HG02973 (cell line): ENCODE measurements at regions not wholly inside any gene's neighbourhood (a gene's known extent, or its start where the extent isn't known, plus 50 kb on each side); places are given as distances from the start of the nearest gene placed in this dataset.

ENCODE experiments used
- ATAC-seq: cut with Tn5 transposase; IDR thresholded peaks from one replicate; pipeline ENCODE4 v1.9.1; 2021; ENCODE audit warnings: moderate library complexity; ENCODE audit not compliant: unreplicated experiment

DNA sequence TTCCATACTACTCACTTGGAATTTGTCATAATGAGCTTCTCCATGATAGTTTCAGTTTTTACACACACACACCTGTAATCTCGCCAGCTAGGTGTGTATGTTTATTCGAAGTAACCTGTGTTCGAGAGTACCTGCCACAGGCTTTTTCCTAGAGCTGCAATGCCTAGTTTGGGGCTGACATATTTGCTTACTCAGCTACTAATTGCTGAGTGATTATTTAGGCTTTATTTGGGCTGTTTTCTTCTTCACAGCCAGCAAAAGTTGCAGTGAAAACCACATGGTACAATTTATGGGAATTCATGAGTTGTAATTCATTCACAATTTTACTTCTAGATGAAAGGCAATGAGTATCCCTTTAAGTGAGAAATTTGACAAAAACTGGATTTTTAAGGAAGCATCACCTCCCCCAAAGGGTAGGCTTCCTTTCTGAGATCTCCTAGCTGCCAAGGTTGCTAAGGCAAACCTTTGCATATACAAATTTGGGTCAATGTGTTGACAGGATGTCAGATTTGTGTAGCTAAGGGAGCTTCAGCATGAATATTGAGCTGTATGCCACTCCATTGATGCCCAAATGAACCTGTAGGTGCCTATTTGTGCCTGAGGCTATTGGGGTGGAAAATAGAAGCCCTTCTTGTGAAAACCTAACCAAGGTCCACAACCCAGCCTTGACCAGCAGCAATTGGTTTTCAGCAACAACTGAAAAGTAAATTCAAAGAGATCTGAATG is 108.7 kb upstream of the OTX2 start:
- ATAC-seq = no peak

DNA sequence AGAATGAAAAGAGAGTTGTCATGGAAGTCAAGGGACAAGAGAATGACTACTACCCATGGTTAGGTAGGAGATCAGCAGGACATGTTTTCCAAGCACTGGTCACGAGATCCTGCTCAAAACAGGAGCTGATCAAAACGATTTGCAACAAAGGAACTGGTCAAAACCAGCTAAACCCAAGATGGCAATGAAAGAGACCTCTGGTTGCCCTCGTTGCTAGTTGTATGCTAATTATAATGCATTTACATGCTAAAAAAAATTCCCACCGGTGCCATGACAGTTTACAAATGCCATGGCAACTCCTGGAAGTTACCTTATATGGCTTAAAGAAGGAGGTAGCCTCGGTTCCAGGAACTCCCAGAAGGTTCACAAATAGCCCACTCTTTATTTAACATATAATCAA is 95.0 kb upstream of the OTX2 start:
- no peak for ATAC-seq

DNA sequence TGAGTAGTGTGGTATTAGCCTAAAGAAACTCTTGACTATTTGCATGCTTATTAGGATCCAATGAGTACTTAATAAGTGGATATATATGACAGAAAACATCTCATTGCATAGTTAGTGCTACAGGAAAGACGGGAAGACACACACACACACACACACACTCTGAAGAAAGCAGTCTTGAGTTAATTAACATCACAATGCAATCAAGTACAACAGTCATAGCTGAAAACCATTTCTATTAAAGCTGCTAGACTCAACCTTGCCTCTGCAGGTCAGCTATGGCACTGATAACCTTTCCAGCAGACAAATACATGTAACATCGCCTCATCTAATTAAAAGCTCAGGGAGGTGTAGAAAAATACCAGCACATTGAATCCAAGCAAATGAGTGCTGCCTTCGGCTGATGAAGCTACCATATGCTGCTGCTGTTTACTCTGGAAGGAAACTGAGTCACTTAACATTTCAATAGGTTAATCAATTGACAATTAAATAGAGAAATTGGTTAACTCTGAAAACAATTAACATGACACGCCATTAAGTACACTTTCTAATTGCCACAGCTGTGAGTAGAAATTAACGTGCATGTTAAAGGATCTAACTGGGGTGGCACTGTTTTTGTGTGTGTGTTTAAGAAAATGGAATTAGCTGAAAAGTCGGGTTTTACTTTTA is 93.2 kb upstream of the OTX2 start:
- no peak for ATAC-seq

DNA sequence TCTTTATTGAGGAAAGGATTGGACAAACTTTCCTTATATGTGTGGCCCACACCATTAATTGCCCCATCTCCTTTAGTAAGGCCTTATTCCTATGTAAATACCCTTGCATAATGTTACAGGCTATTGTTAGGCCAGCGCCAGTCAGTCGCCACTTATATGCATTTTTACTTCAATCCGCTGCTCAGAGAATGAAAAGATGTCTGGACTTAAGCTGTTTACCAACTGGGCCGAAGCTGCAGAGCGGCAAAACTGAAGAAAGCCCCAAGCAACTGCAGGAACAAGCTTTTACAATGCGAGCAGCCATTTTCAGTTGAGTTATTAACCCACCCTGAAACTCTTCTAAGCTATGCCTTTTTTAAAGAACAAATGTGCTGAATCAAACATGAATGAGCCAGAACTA is 92.1 kb upstream of the OTX2 start:
- ATAC-seq = no peak

DNA sequence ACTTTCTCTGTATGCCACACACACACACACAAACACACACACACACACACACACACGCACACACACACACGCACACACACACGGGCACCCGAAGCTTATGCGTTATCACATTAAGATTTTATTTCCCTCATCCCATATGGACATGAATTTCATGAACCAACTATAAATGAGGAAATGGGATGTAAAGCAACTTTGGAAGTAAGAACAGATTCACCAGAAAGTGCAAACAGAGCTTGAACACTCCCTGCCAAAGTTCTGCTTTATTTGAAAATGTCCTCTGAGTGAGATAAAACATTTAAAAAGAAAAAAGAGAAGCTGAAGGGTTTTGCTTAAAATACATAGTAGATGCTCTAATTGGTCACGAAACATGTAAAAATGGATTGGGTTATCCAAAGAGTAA is 90.4 kb upstream of the OTX2 start:
- ATAC-seq = no peak

DNA sequence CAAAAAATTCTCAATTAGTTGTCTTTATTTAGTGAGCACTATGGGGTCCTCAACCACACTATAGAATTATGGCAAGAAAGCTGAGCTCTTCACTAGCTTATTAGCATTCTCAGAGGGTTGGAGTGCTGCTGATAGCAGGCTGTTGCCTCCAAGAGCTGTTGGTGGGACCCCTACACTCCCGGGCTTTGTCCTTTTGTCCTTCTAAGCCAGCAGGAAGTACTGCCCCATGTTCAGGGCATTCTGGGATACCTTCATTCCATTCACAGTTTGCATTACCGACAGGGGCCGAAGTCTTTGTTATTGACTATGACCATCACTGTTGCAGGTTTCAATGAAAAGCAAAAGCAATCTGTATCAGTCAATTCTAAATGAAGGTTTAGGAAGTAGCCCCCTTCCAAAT is 89.5 kb upstream of the OTX2 start:
- ATAC-seq = no peak

DNA sequence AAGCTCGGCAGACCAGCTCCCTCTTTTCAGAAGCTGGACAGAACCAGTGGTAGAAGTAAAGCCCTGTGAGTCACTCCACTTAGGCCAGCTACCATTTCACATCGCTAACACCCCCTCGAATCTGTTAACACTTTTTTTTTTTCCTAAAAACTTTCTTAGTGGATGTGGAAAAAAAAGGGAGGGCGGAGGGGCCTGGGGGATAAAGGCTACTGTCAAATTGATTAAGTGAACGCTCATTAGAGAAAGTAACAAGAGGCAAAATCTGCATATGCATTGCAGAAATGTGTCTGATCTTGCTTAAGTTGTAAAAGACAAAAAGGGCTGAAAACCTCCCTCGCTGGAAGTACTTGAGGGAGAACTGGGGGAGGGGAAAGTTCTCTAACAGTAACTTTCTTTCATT is 86.6 kb upstream of the OTX2 start:
- no peak for ATAC-seq

DNA sequence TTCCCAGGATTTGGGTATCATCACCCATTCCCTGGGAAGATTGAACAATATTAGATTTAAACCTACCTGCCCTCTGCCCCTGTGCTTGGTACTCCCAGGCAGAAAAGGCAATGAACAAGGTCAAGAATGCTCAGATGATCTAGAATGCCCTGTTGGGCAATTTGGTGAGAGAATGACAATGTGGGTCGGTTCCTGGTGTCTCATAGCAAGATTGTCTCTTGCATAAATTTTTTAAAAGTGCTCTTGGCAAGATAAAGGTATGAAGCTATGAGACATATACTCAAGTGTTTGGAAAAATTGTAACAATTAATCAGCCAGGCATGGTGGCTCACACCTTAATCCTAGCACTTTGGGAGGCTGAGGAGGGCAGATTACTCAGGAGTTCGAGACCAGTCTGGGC is 86.0 kb upstream of the OTX2 start:
- ATAC-seq = no peak

DNA sequence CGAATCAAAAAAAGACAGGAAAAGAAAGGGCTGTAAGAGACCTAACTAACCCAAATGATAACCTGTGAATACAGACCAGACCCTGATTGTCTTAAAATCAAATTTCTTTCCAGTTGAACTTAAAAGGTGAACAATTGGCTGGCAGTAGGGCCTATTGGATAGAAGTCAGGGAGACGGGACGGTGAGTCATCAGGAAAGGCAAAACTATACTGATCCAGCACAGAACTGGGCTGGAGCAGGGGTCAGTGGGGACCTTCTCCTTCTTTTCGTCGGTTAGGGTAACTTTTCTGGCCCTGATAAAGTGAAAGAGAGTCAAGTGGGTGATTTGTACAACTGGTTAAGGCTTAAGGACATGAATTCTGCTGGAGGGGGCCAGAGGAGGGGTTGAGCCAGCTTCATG is 84.9 kb upstream of the OTX2 start:
- no peak for ATAC-seq

DNA sequence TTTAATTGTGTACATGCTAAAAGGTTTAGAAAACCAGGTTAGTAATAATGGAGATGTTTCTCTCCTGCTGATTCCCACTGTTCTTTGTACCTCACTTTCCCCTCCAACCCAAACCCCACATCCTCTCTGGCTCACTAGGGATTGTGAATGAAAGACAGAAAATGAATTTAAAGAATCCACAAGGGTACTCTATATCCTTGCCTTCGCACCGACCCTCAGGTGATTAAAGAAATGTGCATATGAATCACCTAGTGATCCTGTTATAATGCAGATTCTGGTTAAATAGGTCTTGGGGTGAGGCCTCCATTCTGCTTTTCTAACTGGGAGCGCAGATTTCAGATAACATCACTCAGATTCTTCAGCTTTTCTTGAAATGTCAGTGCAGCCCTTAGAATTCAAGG is 84.3 kb upstream of the OTX2 start:
- no peak for ATAC-seq

DNA sequence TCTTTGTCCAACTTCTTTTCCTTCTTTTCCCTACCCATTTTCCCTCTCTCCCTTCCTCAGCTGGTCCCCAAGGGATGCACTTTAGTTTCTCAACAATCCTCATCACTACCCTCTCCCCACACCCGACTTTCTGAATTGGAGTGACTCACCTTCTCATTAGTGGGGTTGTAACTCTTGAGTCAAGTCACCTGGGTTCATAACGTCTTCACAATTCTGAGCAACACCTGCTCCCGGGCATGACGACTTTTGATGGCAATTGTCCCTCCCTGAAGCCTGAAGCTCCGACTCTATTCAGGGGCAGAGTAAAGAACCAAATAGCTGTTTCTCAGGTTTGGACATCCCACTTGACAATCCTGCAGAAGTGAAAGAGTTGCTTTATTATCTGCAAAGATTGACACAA is 82.7 kb upstream of the OTX2 start:
- ATAC-seq = no peak

DNA sequence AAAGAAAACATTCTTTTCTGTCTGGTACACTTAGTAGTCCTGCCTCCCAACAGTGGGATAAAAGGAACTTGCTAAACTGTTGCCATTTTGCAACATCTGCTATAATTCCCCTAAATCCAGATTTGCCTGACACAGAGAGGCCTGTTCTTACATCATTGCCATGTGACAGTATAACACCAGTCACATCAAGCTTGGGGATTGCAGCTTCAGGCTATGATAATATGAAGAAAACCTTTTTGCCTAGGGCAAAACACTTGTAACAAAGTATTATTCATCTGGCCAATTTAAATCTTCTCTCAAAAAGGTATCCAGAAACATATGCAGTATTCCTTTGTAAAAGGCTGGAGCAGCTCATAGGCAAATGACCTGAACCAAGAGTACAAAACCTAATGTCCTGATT is 80.9 kb upstream of the OTX2 start:
- ATAC-seq = no peak

DNA sequence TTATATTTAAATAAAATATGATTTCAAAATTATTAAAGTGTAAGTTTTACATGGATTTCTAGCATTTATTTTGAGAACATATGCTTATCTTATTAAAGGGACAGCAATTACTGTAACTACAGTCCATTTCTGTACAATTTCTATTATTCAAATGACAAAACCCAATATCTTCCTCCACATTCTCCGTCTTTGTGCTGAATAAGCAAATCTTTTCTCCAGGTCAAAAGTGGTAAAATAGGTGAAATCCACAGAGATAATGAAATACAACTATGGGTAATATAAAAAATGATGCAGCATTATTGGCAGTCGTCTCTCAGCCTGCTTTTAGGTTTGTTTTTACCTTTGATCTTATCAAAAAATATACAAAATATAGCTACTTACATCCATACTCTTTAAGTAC is 79.4 kb upstream of the OTX2 start:
- no peak for ATAC-seq

DNA sequence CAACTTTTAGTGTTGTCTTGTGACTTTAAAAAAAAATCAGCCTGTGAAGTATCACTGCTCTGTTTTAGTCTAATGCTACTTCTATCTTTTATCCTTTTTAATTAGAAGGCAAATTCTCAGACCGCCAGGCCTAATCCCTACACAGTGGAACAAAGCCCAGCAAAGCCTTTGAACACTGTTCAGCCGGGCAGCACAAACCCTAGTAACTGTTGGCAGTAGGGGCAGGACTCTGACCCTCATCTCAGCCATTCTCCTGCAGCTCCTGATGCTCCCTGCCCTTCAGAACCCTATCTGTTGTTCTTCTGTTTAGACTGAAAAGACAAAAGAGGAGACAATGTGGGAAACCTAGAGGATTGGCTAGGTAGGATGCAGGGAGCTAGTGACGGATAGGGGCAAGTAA is 78.0 kb upstream of the OTX2 start:
- no peak for ATAC-seq

DNA sequence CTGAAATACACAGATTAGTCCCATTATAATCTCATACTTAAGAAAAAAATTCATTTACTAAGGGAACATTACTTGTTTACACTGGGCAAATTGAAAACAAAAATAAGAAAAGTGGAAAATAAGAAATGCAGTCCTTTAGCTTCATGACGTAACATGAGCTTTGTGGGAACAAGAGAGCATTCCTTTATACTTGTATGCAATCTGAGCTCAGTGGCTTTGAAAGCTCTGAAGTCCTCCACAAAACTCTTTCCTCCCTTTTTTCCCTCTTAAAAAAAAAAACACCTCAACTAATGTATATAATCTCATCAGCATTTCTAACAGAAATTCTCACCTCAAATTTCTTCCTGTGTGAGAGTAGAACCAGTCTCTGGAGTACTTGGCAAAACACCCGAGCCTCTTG is 76.9 kb upstream of the OTX2 start:
- no peak for ATAC-seq

DNA sequence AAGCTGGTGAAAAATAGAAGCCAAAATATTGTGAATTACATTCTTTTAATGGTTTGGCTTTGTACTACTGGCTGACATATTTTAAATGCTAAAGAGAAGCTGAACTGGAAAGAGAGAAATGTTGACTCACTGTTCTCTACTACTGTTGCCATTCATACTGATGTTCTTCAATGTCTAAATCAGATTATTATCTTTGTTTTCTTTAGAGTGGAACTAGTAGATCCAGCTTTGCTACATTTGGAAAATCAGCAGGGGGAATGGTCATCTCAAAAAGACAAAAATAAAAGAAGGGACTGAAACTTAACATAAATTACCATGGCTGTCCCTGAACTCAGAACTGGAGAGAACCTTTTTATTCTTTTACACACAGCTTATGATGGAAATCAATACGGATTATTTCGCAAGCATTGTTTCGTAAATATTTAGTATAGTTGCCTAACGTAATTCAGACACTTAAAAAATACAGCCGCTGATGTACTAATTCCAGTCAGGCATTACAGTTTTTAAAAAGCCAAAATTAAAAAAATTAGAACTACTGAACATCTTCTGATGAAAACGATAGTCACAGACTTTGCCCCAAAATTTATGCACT is 76.3 kb upstream of the OTX2 start:
- ATAC-seq = no peak

DNA sequence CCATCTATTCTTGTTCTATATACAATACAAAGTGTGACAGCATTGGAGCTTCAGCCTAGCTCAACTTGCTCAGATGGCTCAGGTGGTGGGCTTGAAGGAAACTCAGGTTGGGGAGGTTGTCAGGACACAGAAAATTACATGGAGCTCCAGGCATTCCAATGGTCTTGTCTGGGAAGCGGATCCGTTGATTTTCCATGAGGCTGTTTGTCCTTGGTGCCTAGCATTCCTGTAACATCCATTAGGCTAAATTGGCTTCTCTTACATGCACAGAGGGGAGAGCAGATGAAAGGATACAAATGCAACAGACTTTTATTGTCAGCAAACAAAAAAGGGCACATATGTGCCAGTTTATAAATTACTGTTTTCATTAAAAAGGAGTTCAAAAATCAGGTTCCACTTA is 75.5 kb upstream of the OTX2 start:
- ATAC-seq = no peak

DNA sequence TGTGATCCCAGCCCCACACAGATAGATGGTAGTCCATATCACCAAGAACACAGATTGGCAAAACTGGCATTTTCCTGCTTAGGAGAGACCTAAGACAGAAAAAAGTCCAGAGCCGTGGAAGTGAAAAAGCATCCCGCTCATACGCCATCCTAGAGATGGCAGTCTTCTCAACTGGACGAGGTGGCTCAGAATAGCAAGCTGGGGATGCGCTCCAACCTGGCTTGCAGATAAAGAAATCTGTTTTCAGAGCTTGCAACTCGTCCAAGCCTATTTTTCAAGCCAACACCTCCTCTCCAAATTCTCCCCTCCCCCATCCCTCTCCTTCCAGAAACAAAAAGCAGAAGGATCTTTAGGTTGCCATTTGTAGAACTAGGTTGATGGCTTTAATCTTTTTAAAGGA is 74.3 kb upstream of the OTX2 start:
- no peak for ATAC-seq

DNA sequence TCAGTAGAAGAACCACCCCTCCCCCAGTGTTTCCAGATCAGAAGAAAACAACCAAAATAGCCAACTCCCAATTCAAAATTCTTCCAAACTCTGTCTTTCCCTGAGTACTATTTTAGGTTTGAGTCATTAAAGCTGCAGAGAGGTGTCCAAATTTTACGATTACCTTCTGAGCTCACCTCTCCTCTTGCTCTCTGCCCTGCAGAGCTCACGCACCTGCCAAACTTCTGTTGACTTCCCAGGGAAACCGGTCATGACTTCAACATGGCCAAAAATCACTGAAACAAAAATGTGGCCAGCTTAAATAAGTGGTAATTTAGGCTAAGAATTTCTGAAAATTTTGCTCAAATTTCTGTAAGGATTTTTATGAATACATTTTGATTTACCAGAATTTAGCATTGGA is 70.9 kb upstream of the OTX2 start:
- ATAC-seq = no peak

DNA sequence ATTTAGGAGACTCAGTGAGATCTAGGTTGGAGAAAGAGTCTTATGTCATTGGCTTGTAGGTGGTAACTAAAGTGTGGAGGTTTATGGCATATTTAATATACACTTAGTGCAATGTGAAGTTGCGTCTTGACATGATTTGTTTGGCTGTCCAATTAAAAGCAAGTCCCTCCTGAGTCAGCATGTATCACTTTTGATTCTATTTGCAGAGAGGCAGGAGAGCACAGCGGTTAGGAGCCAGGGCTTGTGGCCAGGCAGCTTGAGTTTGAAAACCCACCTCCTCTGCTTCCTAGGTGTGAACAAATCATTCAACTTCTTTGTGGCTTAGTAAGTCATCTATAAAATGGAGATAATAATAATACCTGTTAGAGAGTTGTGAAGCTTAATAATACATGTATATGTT is 68.5 kb upstream of the OTX2 start:
- no peak for ATAC-seq

DNA sequence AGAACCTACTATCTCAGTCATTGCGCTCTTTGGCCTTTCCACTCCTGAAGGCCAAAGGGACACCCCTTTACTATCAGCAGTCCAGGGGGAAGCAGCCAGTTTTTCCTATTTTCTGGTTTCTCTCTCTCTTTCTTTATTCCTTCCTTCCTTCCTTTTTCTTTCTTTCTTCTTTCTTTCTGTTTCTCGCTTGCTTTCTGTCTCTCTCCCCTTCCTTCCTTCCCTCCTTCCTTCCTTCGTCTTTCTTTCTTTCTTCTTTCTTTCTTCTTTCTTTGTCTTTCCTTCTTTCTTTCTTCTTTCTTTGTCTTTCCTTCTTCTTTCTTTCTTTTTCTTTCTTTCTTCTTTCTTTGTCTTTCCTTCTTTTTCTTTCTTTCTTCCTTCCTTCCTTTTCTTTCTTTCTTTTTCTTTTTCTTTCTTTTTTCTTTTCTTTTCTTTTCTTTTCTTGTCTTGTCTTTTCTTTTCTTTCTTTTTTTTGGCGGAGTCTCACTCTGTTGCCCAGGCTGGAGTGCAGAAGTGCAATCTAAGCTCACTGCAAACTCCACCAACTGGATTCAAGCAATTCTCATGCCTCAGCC is 64.9 kb upstream of the OTX2 start:
- ATAC-seq = no peak

DNA sequence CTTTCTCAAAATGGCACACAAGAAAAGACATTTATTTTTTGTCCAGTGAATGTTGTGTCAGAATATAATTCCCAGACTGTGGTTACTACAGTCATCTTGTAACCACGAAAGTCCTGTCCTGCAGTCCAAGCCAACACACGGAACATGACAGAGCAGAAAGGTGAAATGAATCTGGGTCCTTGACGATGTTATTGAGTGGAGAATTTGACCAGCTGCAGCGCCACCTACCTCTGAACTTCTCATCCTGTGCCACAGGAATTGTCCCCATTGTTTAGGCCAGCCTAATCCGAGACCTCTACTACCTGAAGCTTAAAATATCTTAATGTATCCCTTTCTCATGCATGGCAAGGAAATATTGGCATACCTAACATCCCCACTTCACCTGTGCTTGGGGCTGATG is 64.1 kb upstream of the OTX2 start:
- no peak for ATAC-seq
